Activated naive CD8-positive, alpha-beta T cell treated with anti-CD3 and anti-CD28 coated beads, Interleukin-2, amount 50 U/mL, for 24 hours (primary cell): ENCODE measurements at regions not wholly inside any gene's neighbourhood (a gene's known extent, or its start where the extent isn't known, plus 50 kb on each side); places are given as distances from the start of the nearest gene placed in this dataset.

Experiments used
- ATAC-seq: fragments of 150-1000 bp; cut with Tn5 transposase; one replicate; pipeline ENCODE4 v1.10.0; 2021
- DNase-seq: peaks from one replicate; pipeline ENCODE4 v3.0.0; 2021
- H3K27ac Mint-ChIP-seq: one replicate; pipeline ENCODE4 v1.8.0; 2021; ENCODE audit warnings: mild to moderate bottlenecking, mixed read lengths
- H3K27me3 Mint-ChIP-seq: one replicate; pipeline ENCODE4 v1.8.0; 2021; ENCODE audit warnings: mixed read lengths
- H3K36me3 Mint-ChIP-seq: one replicate; pipeline ENCODE4 v1.8.0; 2021; ENCODE audit warnings: low read depth, mixed read lengths
- H3K4me1 Mint-ChIP-seq: one replicate; pipeline ENCODE4 v1.8.0; 2021; ENCODE audit warnings: mixed read lengths
- H3K4me3 Mint-ChIP-seq: one replicate; pipeline ENCODE4 v1.8.0; 2021; ENCODE audit warnings: mild to moderate bottlenecking, moderate library complexity, mixed read lengths
- H3K9me3 Mint-ChIP-seq: one replicate; pipeline ENCODE4 v1.8.0; 2021; ENCODE audit warnings: mixed read lengths

DNA sequence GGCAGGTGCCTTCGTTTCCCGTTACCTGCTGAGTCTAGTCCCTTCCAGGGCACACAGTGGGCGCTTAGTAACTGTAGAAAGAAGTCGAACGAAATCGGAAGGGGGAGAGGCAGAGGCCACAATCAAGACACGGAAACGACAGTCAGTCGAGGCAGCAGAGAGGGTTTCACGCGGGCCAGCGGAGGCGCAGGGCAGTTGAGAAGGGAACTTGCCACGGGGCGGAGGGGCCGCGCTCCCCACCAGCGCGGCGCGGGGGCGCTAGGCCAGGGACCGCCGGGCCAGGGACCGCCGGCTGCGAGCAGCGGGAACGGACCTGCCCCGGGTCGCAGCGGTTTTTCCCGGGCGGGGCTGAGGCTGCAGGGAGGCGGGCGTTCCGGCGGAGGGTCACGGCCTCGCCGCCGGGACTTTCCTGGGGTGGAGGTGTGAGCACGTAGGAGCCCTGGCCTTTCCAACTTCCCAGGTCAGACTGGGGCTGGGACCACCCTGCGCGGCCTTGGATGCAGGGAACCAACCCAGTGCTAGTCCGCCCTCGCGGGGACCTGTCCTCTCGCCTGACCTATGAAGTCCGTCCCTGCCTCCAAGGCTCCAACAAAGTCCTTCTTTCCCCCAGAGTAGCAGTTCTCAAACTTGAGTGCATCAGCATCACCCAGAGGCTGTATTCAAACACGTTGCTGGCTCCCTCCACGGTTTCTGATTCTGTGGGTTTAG, 150.1 kb upstream of the FGGY start:
- ATAC-seq = peak; percentile 72
- peak; percentile 70 for DNase-seq

DNA sequence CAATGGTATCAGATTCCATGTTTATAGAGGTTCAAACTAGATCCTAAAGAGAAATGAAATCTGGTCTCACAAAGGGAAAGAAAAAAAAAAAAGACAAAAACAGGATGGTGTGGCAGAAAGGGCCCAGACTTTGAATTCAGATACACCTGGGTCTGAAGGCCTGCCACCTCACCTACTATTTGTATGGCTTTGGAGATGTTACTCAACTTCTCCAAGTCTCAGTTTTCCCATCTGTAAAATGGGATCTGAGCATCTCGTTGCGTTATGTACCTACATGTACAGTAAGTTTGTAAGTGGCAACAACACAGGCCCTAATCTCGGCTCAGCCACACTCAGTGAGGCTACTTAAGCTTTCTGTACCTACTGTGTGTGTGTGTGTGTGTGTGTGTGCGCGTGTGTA, 147.5 kb upstream of the FGGY start:
- DNase-seq (no peak), ATAC-seq (no peak)
- Mint-ChIP-seq H3K27ac (no peak overlapping the region), H3K9me3 (no peaks in the 10 kb centered on the region), H3K27me3 (no peaks in the 10 kb centered on the region), H3K36me3 (no peaks in the 10 kb centered on the region), H3K4me1 (peaks cover 19% of the 10 kb centered on the region), H3K4me3 (no peak overlapping the region)

More for the DNA sequence above, 150.1 kb upstream of the FGGY start:
- Mint-ChIP-seq H3K27me3 (no peaks in the 10 kb centered on the region), H3K4me1 (peaks cover 32% of the 10 kb centered on the region), H3K27ac (peak overlapping the region; percentile 84), H3K4me3 (peak overlapping the region; percentile 82), H3K36me3 (no peaks in the 10 kb centered on the region), H3K9me3 (no peaks in the 10 kb centered on the region)

DNA sequence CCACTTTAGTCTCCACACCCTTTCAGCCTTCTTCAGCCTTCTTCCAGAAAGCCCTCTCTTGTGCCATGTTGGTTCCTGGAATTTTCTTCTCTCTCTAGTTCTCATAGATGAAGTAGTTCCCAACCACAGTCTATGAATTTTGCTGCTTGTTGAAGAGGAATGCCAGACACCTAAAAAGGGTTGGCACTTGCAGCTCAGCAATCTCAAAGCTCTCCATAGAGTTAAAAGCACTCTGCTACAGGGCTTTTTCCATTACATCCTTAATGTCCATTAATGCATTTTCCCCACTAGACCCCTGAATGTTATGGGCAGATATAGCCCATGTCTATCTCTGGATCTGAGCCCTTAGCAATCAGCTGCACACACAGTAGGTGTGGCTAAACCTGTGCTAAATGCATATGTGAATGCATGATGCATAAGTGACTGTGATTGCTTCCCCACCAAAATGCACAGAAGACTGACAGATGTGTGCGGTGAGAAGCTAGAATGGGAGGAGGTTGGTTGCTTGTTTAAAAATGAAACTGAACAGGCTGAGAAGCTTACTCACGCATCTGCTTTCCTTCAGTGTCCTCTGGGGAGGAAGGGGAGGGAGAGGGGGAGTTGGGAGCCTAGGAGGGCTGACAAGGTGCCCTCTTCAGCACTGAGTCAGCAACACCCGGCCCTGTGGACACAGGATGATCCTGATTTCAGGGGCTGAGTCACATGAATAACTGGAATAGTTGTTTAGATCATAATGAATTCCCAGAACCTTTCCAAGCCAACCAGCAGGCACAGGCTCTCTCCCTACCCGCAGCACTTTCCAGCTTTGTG, 146.1 kb upstream of the FGGY start:
- no peak overlapping the region for H3K4me3 Mint-ChIP-seq
- H3K27ac Mint-ChIP-seq = no peak overlapping the region
- no peaks in the 10 kb centered on the region for H3K9me3 Mint-ChIP-seq
- no peaks in the 10 kb centered on the region for H3K27me3 Mint-ChIP-seq
- no peak for DNase-seq
- ATAC-seq = peak; percentile 56
- H3K4me1 Mint-ChIP-seq = peaks cover 19% of the 10 kb centered on the region
- H3K36me3 Mint-ChIP-seq = no peaks in the 10 kb centered on the region

DNA sequence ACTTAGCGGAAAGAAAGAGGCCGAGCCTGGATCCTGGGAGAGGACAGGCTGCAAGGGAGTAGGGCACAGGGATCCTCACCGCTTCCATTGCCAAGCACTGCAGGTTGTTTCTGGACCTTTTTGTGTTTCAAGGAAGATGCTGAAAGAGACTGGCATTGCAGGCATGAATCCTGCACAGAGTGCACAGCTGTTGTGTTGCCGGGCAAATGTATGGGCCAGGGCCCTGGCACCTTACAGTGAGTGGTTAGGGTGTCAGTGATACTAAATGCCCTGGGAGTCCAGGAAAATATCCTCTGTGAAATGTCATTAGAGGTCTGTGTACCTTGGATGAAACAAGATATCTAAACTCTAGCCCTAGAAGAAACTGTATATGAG, 145.5 kb upstream of the FGGY start:
- Mint-ChIP-seq H3K27ac (no peak overlapping the region), H3K36me3 (no peaks in the 10 kb centered on the region), H3K27me3 (no peaks in the 10 kb centered on the region), H3K4me3 (no peak overlapping the region), H3K4me1 (peaks cover 16% of the 10 kb centered on the region), H3K9me3 (no peaks in the 10 kb centered on the region)
- DNase-seq (no peak), ATAC-seq (no peak)

DNA sequence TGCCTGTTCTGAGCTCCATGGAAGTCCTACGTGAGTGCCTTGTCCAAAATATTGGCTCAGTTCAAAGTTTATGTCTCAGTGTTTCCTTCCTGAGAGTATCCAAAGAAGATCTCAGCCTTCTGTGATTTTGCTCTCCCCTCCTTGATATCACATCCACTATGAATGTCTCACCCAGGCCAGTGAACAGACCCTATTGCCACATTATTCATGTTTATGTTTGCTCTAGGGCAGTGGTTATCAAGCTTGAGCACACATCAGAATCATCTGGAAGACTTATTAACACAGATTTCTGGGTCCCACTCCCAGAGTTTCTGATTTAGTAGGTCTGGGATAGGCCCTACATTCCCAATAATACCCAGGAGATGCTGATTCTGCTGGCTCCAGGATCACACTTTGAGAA, 145.0 kb upstream of the FGGY start:
- no peak for DNase-seq
- Mint-ChIP-seq H3K4me3 (no peak overlapping the region), H3K27ac (no peak overlapping the region), H3K36me3 (no peaks in the 10 kb centered on the region), H3K27me3 (no peaks in the 10 kb centered on the region), H3K9me3 (no peaks in the 10 kb centered on the region), H3K4me1 (peaks cover 14% of the 10 kb centered on the region)
- ATAC-seq = no peak

DNA sequence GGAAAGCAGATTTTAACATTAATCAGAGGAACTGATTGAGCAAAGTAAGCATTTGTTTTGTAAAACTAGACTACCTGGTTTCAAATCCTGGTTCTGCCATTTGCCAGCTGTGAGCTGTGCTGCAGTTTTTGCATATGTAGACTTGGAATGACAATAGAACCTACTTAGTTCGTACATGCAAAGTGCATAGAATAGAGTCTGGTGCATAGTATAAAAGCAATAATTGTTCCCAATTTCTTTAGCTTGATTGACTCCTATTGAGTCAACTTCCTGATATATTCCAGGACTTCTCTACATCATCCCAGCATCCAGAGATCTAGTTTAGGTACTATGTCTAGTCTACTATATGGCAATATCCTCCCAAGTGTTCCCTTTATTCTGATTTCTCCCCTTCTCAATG, 144.4 kb upstream of the FGGY start:
- H3K27ac Mint-ChIP-seq = no peak overlapping the region
- no peaks in the 10 kb centered on the region for H3K27me3 Mint-ChIP-seq
- no peaks in the 10 kb centered on the region for H3K36me3 Mint-ChIP-seq
- no peak overlapping the region for H3K4me3 Mint-ChIP-seq
- no peaks in the 10 kb centered on the region for H3K9me3 Mint-ChIP-seq
- no peak for ATAC-seq
- DNase-seq = no peak
- peaks cover 9% of the 10 kb centered on the region for H3K4me1 Mint-ChIP-seq

DNA sequence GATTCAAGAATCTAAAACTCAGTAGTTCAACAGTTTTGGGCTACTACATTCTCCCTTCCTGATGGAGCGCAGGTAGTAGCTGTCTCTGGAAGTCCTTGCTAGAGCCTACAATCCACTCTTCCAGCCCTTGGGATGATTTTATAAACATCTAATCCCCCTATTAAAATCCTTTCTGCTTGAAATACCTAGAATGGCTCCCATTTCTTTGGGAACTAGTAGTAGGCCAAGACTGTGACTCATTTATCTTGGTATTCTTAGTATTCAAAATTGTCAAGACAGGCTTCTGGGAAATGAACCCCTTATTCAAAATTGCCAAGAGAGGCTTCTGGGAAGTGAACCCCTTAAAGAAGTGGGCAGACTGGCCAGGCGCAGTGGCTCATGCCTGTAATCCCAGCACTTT, 142.5 kb upstream of the FGGY start:
- Mint-ChIP-seq H3K4me3 (no peak overlapping the region), H3K4me1 (peaks cover 9% of the 10 kb centered on the region), H3K36me3 (no peaks in the 10 kb centered on the region), H3K27me3 (no peaks in the 10 kb centered on the region), H3K27ac (no peak overlapping the region), H3K9me3 (peaks cover 11% of the 10 kb centered on the region)
- ATAC-seq = no peak
- no peak for DNase-seq

DNA sequence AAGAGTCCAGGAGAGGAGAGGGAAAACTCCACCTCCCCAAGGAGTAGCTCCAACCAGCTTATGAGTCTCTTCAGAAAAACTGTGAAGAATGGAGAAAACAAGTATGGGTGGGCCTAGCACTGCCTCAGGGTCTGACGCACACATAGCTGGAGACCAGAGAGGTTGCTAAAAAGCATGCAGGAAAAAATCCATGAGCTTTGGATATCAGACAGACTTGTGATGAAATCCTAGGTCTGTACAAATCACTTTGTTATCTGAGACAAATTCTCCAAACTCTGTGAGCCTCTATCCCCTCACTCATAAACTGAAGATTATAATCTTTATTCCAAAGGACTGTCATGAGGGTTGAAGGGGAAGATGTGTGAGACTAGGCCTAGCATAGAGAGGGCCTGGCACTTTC, 141.5 kb upstream of the FGGY start:
- DNase-seq = no peak
- Mint-ChIP-seq H3K4me3 (no peak overlapping the region), H3K4me1 (peaks cover 7% of the 10 kb centered on the region), H3K27me3 (no peaks in the 10 kb centered on the region), H3K36me3 (no peaks in the 10 kb centered on the region), H3K27ac (no peak overlapping the region), H3K9me3 (peaks cover 11% of the 10 kb centered on the region)
- no peak for ATAC-seq

DNA sequence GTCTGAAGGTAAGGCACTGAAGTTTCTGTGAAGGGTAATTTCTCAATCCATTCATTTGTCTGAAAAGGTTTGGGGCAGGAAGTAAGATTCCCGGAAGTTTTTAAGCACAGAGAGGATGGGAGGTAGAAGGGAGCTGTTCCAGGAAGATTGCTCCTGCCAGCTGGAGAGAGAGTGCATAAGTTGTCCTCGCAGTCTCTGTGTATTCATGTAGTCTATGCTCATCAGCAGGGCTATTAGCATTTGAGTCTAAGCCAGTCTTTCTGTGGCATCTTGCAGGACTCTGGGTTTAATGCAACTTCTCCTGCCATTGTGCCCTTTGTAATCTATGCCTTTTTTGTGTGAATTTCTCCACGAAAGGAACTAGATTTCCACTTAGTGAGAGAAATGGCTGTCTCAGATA, 140.8 kb upstream of the FGGY start:
- Mint-ChIP-seq H3K9me3 (peaks cover 11% of the 10 kb centered on the region), H3K4me3 (no peak overlapping the region), H3K27me3 (no peaks in the 10 kb centered on the region), H3K4me1 (no peaks in the 10 kb centered on the region), H3K27ac (no peak overlapping the region), H3K36me3 (no peaks in the 10 kb centered on the region)
- ATAC-seq = no peak
- DNase-seq = no peak

DNA sequence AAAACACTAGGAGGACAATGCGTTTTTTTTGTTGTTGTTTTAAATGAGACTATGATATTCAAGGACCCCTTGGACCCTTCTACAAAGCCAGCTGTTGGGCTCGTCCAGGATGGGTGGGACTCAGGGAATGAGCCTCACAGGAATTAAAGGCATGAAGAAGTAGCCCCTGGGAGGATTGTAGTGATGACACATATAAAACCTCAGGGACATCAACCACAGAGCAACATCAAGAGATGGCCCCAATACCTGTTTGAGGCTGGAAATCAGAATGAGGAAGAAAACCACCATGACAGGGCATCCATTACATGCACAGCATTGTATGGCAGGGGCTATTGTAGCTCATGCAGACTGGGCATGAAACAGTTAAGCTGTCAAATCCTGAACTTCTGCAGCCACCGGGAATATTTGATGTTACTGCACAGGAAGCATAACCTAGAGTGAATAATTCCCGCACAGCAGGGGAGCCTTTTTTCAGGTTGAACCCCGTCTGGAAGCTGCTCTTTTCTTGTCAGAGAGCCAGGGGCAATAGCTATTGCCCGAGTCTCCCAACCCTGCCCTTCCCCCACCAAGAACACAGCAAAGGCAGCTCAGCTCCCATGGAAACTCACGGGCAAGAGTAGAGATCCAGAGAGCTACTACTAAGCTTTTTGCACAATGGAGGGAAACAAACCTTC, 140.2 kb upstream of the FGGY start:
- H3K4me3 Mint-ChIP-seq = no peak overlapping the region
- no peaks in the 10 kb centered on the region for H3K36me3 Mint-ChIP-seq
- ATAC-seq = no peak
- no peak overlapping the region for H3K27ac Mint-ChIP-seq
- no peak for DNase-seq
- H3K27me3 Mint-ChIP-seq = no peaks in the 10 kb centered on the region
- H3K9me3 Mint-ChIP-seq = peaks cover 11% of the 10 kb centered on the region
- no peaks in the 10 kb centered on the region for H3K4me1 Mint-ChIP-seq

DNA sequence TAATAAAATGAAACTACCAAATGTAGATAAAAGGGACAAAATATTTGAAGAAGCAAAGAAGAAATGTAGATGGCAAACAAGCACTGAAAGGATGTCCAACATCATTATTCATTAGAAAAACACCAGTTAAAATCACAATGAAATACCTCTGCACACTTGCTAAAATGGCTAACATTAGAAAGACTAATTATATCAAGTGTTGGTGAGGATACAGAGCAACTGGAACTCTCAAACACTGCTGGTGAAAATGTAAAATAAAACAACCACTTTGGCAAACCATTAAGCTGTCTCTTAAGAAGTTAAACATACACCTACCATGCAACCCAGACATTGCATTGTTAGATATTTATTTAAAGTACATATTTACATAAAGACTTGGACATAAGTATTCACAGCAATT, 138.6 kb upstream of the FGGY start:
- no peak for DNase-seq
- H3K27ac Mint-ChIP-seq = no peak overlapping the region
- ATAC-seq = no peak

DNA sequence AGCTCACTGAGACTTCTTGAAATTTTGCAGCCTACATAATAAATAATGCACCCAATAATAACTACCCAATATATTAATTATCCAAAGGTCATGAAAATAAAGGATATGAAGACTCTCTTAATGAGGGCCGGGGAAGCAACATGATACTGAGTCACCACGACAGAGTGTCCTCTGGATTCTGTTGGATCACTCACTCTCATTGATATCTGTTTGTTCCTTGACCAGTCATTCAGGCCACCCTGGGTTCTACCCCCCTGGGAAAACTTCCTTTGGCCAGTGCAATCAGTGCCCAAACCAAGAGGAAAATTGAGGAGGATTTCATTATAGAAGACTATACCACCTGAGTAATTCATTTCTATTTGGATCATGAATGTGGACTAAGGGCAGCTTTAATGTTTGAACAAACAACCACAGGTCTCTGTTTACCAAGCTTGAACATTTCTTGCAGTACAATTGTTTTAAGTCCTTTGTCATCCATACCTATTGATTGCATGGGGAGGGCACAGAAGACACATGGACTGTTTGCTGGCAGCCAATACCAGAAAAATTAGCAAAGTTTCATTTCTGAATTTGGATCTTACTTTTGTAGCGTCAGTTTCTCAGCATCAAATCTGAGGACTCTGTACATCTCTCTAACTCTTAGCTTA, 137.2 kb upstream of the FGGY start:
- DNase-seq = no peak
- no peak overlapping the region for H3K27ac Mint-ChIP-seq
- ATAC-seq = no peak
- H3K9me3 Mint-ChIP-seq = peaks cover 11% of the 10 kb centered on the region
- peaks cover 6% of the 10 kb centered on the region for H3K27me3 Mint-ChIP-seq
- no peaks in the 10 kb centered on the region for H3K36me3 Mint-ChIP-seq
- no peaks in the 10 kb centered on the region for H3K4me1 Mint-ChIP-seq
- H3K4me3 Mint-ChIP-seq = no peak overlapping the region

More for the DNA sequence above, 138.6 kb upstream of the FGGY start:
- no peak overlapping the region for H3K4me3 Mint-ChIP-seq
- H3K9me3 Mint-ChIP-seq = peaks cover 11% of the 10 kb centered on the region
- no peaks in the 10 kb centered on the region for H3K36me3 Mint-ChIP-seq
- no peaks in the 10 kb centered on the region for H3K4me1 Mint-ChIP-seq
- peaks cover 3% of the 10 kb centered on the region for H3K27me3 Mint-ChIP-seq

DNA sequence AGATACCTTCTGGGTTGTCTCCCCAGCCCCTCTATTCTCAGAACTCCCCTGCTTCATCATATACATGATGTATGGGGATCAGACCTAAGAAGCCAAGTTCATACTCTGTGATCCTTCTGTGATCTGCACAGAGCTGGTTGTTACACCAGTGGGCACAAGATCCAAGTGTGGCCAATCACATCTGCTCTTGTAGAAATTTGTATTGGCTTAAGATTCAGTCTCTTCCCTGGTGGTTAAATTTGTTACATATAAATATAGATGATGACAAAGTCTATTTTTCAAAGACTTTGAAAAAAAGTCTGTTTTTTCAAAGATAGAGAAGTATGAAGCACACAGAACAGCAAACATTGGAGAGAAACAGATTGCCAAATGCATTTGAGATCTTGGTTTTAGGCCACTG, 135.8 kb upstream of the FGGY start:
- Mint-ChIP-seq H3K9me3 (peaks cover 11% of the 10 kb centered on the region), H3K36me3 (no peaks in the 10 kb centered on the region), H3K4me3 (no peak overlapping the region), H3K27ac (no peak overlapping the region), H3K27me3 (peaks cover 8% of the 10 kb centered on the region), H3K4me1 (no peaks in the 10 kb centered on the region)
- DNase-seq (no peak), ATAC-seq (no peak)

DNA sequence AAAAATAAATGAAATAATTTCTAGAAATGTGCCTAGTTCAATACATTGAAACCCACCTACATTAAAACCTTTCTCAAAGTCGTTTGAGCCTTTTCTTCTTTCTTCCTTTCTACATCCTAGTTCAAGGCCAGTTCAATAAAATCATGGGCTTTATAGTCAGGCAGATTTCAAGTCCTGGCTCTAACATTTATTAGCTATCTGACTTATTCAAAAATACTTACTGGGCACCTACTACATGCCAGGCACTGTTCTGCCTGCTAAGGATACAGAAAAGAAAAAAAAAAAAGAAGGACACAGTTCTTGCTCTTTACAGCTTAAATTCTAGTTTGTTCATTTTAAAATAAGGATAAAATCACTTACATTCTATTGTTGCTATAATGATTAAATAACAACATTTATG, 134.2 kb upstream of the FGGY start:
- H3K4me3 Mint-ChIP-seq = no peak overlapping the region
- H3K27ac Mint-ChIP-seq = no peak overlapping the region

More for the DNA sequence above, 134.2 kb upstream of the FGGY start:
- Mint-ChIP-seq H3K9me3 (peaks cover 11% of the 10 kb centered on the region), H3K36me3 (no peaks in the 10 kb centered on the region), H3K4me1 (no peaks in the 10 kb centered on the region), H3K27me3 (peaks cover 8% of the 10 kb centered on the region)
- no peak for DNase-seq
- no peak for ATAC-seq
